IPS DF 6.9 (cell line): ENCODE measurements at regions not wholly inside any gene's neighbourhood (a gene's known extent, or its start where the extent isn't known, plus 50 kb on each side); places are given as distances from the start of the nearest gene placed in this dataset.

Experiments used
- DNase-seq: peaks from one replicate; pipeline ENCODE4 v3.0.0-alpha.2; 2013; ENCODE audit warnings: low read depth, low spot score
- H3K27ac ChIP-seq: one replicate; pipeline ENCODE4 v1.5.1; 2013; ENCODE audit warnings: low read length, control low read depth
- H3K27me3 ChIP-seq: 2 replicates; pipeline ENCODE4 v1.6.1; 2013; ENCODE audit warnings: mild to moderate bottlenecking, low read length; ENCODE audit not compliant: control insufficient read depth, insufficient read depth
- H3K36me3 ChIP-seq: 2 replicates; pipeline ENCODE4 v1.6.1; 2013; ENCODE audit warnings: low read length; ENCODE audit not compliant: control insufficient read depth, insufficient read depth
- H3K4me1 ChIP-seq: 2 replicates; pipeline ENCODE4 v1.6.1; 2013; ENCODE audit warnings: low read length; ENCODE audit not compliant: control insufficient read depth, insufficient read depth
- H3K4me3 ChIP-seq: 2 replicates; pipeline ENCODE4 v1.5.1; 2013; ENCODE audit warnings: mild to moderate bottlenecking, low read length
- H3K9me3 ChIP-seq: 2 replicates; pipeline ENCODE4 v1.6.1; 2013; ENCODE audit warnings: low read length, inconsistent platforms; ENCODE audit not compliant: control insufficient read depth, insufficient read depth
- WGBS: extraction: QIAGEN DNeasy Blood & Tissue Kit; methylation state at CpG from one replicate; pipeline ENCODE4 v1.1.7; 2013; ENCODE audit warnings: mixed read lengths, missing lambda C conversion rate; ENCODE audit not compliant: insufficient read length, insufficient coverage; 5-methylcytosine and 5-hydroxymethylcytosine counted together

DNA sequence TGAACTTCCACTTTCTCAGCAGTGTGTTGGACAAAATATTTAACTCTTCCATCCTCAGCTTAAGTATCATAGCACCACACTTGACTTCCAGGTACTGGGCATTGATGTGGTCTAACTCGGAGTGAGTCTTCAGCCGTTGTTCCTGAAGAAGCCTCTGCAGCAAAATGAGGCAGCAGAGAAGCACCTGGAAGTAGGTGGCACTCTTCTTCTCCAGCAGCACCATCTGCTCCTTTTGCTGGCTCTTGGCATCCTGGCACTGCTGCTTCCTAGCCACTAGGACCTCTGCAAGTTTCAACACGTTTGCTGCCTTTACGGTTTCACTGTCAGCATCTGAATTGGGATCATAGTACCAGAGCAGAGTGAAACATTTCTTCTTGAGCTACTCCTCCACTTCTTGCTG is 162.5 kb upstream of the GORAB start:
- H3K27ac ChIP-seq, result no peak overlapping the region
- DNase-seq, result no peak
- H3K4me1 ChIP-seq, result no peaks in the 10 kb centered on the region
- H3K36me3 ChIP-seq, result no peaks in the 10 kb centered on the region
- no peaks in the 10 kb centered on the region for H3K9me3 ChIP-seq
- H3K27me3 ChIP-seq, result no peaks in the 10 kb centered on the region
- no peak overlapping the region for H3K4me3 ChIP-seq
- WGBS, result no CpG with 5 or more reads among the region's 4 CpGs

DNA sequence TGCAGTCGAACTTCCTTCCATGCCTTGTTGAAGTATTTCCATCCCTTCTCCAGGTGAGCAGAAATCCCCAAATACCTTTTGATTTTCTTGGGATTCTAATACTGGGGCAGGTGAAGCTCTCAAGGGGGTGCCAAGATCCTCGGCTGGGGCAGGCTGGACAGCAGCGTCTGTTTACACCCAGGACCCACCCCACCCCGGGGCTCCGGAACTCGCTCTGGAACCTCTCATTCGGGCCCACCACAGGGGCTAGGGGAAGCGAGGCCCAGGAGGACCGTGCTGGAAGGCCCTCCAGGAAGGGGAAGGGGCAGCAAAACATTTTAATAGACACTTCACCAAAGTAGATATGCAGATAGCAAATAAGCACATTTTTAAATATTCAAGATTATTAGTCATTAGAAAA is 161.9 kb upstream of the GORAB start:
- H3K27me3 ChIP-seq, result no peaks in the 10 kb centered on the region
- no CpG with 5 or more reads among the region's 9 CpGs for WGBS
- peaks cover 2% of the 10 kb centered on the region; the same call in 1 of the 2 replicates for H3K4me1 ChIP-seq
- no peak overlapping the region for H3K27ac ChIP-seq
- no peaks in the 10 kb centered on the region for H3K36me3 ChIP-seq
- no peak for DNase-seq
- no peak overlapping the region for H3K4me3 ChIP-seq
- no peaks in the 10 kb centered on the region for H3K9me3 ChIP-seq

DNA sequence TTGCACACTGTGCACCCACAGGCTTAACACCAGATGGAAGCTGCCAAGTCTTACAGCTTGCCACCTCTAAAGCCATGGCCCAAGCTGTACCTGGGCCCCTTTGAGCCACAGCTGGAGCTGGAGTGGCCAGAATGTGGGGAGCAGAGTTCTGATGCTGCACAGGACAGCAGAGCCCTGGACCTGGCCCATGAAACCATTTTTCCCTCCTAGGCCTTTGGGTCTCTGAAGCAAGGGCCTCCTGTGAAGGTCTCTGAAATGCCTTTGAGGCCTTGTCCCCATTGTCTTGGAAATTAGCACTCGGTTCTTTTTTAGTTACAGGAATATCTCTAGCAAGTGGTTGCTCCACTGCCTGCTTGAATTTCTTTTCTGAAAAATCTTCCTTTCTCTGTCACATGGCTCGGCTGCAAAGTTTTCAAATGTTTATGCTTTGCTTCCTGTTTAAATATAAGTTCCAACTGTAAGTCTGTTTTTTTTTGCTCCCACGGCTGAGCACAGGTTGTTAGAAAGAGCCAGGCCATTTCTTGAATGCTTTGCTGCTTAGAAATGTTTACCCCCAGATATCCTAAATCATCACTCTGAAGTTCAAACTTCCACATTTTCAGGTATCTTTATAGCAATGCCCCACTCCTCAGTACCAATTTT is 156.8 kb upstream of the GORAB start:
- Histone ChIP-seq H3K27me3 (no peaks in the 10 kb centered on the region), H3K36me3 (no peaks in the 10 kb centered on the region), H3K4me1 (peaks cover 2% of the 10 kb centered on the region; the same call in 1 of the 2 replicates), H3K9me3 (no peaks in the 10 kb centered on the region), H3K27ac (no peak overlapping the region), H3K4me3 (no peak overlapping the region)
- no CpG with 5 or more reads among the region's 3 CpGs for WGBS
- no peak for DNase-seq

DNA sequence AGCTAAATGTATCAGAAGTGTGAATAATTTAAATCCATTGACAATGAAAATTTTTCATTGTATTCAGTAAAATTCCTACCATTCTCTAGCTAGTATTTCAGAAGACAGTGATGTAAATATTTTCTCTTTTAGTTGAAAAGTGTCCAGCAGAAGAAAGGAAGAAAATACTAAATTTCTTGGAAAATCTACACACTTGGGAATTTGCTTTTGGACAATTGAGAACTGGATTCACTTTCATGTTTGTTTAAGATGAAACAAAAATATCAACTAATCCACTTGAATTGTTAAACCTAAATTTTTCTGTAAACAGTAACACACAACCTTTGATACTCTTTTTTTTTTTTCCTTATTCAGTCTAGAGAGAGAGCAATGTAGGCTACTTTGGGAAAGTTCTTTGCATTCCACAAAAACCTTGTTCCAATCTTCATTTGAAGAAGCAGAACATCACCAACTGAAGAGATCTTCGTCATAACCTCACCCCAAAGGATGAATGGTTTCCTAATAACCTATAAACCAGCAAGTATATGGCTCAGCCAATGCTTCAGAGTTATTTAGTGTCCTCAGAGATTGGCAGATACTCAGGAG is 155.1 kb upstream of the GORAB start:
- no peaks in the 10 kb centered on the region for H3K27me3 ChIP-seq
- no peaks in the 10 kb centered on the region for H3K36me3 ChIP-seq
- H3K9me3 ChIP-seq, result no peaks in the 10 kb centered on the region
- H3K4me3 ChIP-seq, result no peak overlapping the region
- no CpG with 5 or more reads among the region's 1 CpG for WGBS
- H3K27ac ChIP-seq, result no peak overlapping the region
- no peak for DNase-seq
- H3K4me1 ChIP-seq, result peaks cover 2% of the 10 kb centered on the region; the same call in 1 of the 2 replicates

DNA sequence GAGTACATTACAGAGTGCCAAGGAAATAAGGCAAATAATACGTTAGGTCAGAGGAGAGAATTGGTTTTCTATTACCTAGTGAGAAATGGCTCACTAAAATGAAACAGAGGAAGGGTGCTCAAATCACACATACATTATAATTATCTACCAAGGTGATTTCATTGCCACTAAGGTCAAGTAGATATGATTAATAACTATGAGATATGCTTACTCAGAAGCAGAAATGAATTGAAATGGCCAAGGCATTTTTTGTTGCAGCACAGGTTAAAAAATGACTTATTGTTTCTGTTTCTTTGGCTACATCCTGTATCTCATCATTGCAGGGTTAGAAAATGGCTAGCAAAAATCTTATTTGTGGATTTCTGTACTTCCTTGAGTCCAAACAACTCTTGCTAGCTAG is 154.5 kb upstream of the GORAB start:
- no CpG with 5 or more reads among the region's 1 CpG for WGBS
- Histone ChIP-seq H3K4me1 (peaks cover 2% of the 10 kb centered on the region; the same call in 1 of the 2 replicates), H3K4me3 (no peak overlapping the region), H3K9me3 (no peaks in the 10 kb centered on the region), H3K27ac (no peak overlapping the region), H3K36me3 (no peaks in the 10 kb centered on the region), H3K27me3 (no peaks in the 10 kb centered on the region)
- no peak for DNase-seq

DNA sequence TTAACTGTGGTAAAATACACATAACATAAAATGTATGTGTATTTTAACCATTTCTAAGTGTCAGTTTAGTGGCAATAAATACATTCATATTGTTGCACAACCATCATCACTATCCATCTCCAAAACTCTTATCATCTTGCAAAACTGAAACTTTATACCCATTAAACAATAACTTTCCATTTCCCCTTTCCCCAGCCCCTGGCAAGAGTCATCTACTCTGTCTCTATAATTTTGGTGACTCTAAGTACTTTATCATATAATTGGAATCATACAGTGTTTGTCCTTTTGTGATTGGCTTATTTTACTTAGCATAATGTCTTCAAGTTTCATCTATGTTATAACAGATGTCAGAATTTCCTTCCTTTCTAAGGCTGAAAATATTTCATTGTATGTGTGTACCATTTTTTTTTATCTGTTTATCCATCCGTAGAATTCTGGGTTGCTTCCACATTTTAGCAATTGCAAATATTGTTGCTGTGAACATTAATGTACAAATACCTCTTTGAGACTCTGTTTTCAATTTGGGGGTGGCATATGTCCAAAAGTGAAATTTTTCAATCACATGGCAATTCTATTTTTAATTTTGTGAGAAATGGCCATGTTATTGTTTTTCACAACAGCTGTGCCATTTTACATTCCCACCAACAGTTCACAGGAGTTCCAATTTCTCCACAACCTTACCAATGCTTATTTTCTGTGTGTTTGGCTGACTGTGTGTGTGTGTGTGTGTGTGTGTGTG is 153.9 kb upstream of the GORAB start:
- no peak for DNase-seq
- H3K9me3 ChIP-seq, result no peaks in the 10 kb centered on the region
- no peaks in the 10 kb centered on the region for H3K27me3 ChIP-seq
- no peak overlapping the region for H3K27ac ChIP-seq
- no CpG with 5 or more reads among the region's 1 CpG for WGBS
- H3K36me3 ChIP-seq, result no peaks in the 10 kb centered on the region
- no peak overlapping the region for H3K4me3 ChIP-seq
- H3K4me1 ChIP-seq, result peaks cover 2% of the 10 kb centered on the region; the same call in 1 of the 2 replicates

DNA sequence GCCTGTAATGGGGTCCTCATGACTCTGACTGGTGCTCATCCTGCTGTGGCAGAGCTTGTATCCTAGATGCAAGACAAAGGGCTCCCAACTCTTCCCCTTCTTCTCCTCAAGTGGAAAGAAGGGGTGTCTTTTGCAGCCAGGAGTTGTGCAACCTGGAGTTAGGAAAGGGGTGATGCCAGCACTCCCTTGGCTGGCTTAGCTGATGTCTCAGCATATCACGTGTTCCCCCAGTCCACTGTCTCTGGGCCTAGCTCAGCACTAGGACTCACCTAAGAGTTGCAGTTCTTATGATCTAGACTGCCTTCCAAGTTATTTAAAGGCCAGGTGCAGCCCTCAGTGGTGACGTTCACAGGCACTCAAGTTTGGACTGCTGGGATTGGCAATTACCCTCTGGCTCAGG is 146.2 kb upstream of the GORAB start:
- H3K9me3 ChIP-seq, result no peaks in the 10 kb centered on the region
- no peak overlapping the region for H3K4me3 ChIP-seq
- no CpG with 5 or more reads among the region's 2 CpGs for WGBS
- H3K27me3 ChIP-seq, result no peaks in the 10 kb centered on the region
- no peaks in the 10 kb centered on the region for H3K4me1 ChIP-seq
- no peak overlapping the region for H3K27ac ChIP-seq
- no peaks in the 10 kb centered on the region for H3K36me3 ChIP-seq
- DNase-seq, result no peak

DNA sequence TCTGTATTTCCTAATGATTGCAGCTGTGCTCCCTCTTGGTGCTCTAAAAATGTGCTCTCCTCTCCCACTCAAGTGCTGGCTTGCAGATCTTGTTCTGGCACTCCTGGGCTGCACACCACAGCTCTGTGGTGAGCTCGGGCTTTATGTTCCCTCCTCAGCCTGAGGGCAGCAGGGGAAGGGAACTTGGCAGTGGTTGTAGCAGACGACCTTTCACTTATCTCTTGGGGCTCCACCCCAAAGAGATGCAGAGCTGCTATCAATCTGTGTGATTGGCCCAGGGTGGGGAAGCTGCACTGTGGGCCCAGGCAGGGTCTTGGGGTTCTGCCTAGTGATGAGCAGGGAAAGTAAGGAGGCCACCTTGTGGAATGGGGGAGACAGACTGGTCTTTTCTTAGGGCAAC is 143.5 kb upstream of the GORAB start:
- no CpG with 5 or more reads among the region's 2 CpGs for WGBS
- DNase-seq, result no peak

DNA sequence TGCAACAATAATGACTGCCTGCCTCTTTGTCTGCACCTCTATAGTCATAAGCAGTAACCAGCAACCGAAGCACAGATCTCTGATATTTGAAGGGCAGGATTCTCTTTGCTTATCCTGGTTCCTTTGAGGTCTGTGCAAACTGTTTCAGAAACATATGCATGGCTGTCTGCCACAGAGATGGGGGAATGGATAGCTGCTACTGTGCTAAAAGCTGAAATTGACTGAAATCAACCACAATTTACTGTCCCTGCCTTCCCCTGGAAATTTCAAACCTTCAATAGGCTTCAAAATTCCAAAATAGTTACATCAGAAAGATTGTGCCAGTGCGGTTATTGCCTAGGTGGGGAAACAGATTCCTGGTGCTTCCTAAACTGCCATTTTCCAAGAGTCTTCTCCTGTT is 136.8 kb upstream of the GORAB start:
- no peaks in the 10 kb centered on the region for H3K9me3 ChIP-seq
- H3K4me1 ChIP-seq, result no peaks in the 10 kb centered on the region
- no peak overlapping the region for H3K27ac ChIP-seq
- no CpG with 5 or more reads among the region's 2 CpGs for WGBS
- no peaks in the 10 kb centered on the region for H3K36me3 ChIP-seq
- DNase-seq, result no peak
- no peak overlapping the region for H3K4me3 ChIP-seq
- no peaks in the 10 kb centered on the region for H3K27me3 ChIP-seq

More for the DNA sequence above, 143.5 kb upstream of the GORAB start:
- no peak overlapping the region for H3K27ac ChIP-seq
- H3K4me1 ChIP-seq, result no peaks in the 10 kb centered on the region
- H3K9me3 ChIP-seq, result no peaks in the 10 kb centered on the region
- H3K27me3 ChIP-seq, result no peaks in the 10 kb centered on the region
- no peak overlapping the region for H3K4me3 ChIP-seq
- no peaks in the 10 kb centered on the region for H3K36me3 ChIP-seq

DNA sequence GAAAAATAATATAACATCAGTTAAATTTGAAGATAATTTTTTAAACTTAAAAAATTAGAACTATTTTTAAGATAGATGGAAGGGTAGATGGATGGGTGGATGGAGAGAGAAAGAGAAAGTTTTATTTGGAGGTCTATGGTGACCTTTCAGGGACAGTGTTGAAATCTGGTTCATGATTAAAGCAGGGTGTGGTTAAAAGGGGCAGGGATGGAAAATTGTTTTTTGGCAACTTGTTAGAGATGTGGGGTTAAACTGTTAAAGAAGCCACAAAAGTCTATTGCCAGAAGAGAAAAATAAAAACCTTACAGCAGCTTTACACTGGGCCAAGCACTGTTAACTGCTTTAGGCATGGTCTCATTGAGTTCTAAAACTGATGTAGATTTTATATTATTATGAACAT is 134.9 kb upstream of the GORAB start:
- DNase-seq, result no peak
- Histone ChIP-seq H3K4me3 (no peak overlapping the region), H3K4me1 (no peaks in the 10 kb centered on the region), H3K27ac (no peak overlapping the region), H3K36me3 (no peaks in the 10 kb centered on the region), H3K9me3 (no peaks in the 10 kb centered on the region), H3K27me3 (no peaks in the 10 kb centered on the region)
